Upper lobe of left lung (tissue), 4 donors: ENCODE measurements at regions not wholly inside any gene's neighbourhood (a gene's known extent, or its start where the extent isn't known, plus 50 kb on each side); places are given as distances from the start of the nearest gene placed in this dataset.

ENCODE experiments used
- EP300 ChIP-seq, 4 donors: sonication (generic); formaldehyde crosslinking; IDR thresholded peaks; one replicate each; pipeline ENCODE4 v1.5.1; 2017; ENCODE audit warnings: antibody characterized with exemption in 4 of 4, control low read depth in 2 of 4
- POLR2A ChIP-seq, 4 donors: fragments of 450-650 bp; IDR thresholded peaks; one replicate each; pipeline ENCODE4 v1.5.1; 2016 to 2017; ENCODE audit warnings: antibody characterized with exemption in 4 of 4, mild to moderate bottlenecking in 2 of 4
- TF ChIP-seq, protein P1 (sequence below), 6 experiments: fragments of 450-650 bp in 4 of 6; fragments of 200-600 bp in 2 of 6; sonication (generic) in 2 of 6; IDR thresholded peaks; one replicate each; pipeline ENCODE4 v1.5.1; 2016 to 2019; ENCODE audit warnings: antibody characterized with exemption in 6 of 6

- TF ChIP-seq, protein P1, sequence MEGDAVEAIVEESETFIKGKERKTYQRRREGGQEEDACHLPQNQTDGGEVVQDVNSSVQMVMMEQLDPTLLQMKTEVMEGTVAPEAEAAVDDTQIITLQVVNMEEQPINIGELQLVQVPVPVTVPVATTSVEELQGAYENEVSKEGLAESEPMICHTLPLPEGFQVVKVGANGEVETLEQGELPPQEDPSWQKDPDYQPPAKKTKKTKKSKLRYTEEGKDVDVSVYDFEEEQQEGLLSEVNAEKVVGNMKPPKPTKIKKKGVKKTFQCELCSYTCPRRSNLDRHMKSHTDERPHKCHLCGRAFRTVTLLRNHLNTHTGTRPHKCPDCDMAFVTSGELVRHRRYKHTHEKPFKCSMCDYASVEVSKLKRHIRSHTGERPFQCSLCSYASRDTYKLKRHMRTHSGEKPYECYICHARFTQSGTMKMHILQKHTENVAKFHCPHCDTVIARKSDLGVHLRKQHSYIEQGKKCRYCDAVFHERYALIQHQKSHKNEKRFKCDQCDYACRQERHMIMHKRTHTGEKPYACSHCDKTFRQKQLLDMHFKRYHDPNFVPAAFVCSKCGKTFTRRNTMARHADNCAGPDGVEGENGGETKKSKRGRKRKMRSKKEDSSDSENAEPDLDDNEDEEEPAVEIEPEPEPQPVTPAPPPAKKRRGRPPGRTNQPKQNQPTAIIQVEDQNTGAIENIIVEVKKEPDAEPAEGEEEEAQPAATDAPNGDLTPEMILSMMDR (IDR thresholded peaks at IDR 0.05), result no peak
- TF ChIP-seq POLR2A (IDR thresholded peaks at IDR 0.05) (no peak), EP300 (IDR thresholded peaks at IDR 0.05) (no peak)
Measured at GRCh38 chr18:28690836-28691495, 514.0 kb upstream of the CDH2 start.
